OCI-LY7 (cell line): ENCODE measurements at regions not wholly inside any gene's neighbourhood (a gene's known extent, or its start where the extent isn't known, plus 50 kb on each side); places are given as distances from the start of the nearest gene placed in this dataset.
"Not testable (repeated sequence)": the region's sequence is repeated elsewhere in the genome, so short reads cannot be mapped to it uniquely, and the experiment has no call there.

ENCODE experiments used
- BruUV-seq: library from RNA; stranded (reverse); fragments of 400-500 nt; replicated peaks from 2 replicates; lab custom pipeline; 2021; lab: Mats Ljungman, UMichigan
- CTCF ChIA-PET: fragments of 300-600 bp; sonication (Branson Sonifier 250); formaldehyde crosslinking; loops from one replicate; lab custom pipeline; 2022; ENCODE audit warnings: antibody characterized with exemption; ENCODE audit not compliant: unreplicated experiment; lab: Charles Lee
- POLR2A ChIA-PET: fragments of 300-600 bp; sonication (Branson Sonifier 250); formaldehyde crosslinking; loops from one replicate; lab custom pipeline; 2022; ENCODE audit warnings: antibody characterized with exemption; lab: Charles Lee
- DNase-seq: peaks from one replicate; pipeline ENCODE4 v3.0.0-alpha.2; 2015; ENCODE audit warnings: low spot score
- H2AFZ ChIP-seq: fragments of 200-600 bp; sonication (generic), shearing (Covaris generic); 2 replicates; pipeline ENCODE4 v1.6.1; 2014; ENCODE audit warnings: mild to moderate bottlenecking, antibody characterized with exemption, low read length, moderate library complexity
- H3K27ac ChIP-seq: fragments of 200-600 bp; sonication (generic); 2 replicates; pipeline ENCODE4 v1.5.1; 2014; ENCODE audit warnings: mixed run types, low read depth, mild to moderate bottlenecking, moderate library complexity, low read length, inconsistent platforms; ENCODE audit not compliant: poor library complexity, severe bottlenecking
- H3K36me3 ChIP-seq: fragments of 200-600 bp; sonication (generic); 2 replicates; pipeline ENCODE4 v1.6.1; 2014; ENCODE audit warnings: mild to moderate bottlenecking, antibody characterized with exemption, low read length, moderate library complexity, mixed read lengths; ENCODE audit not compliant: insufficient read depth
- H3K4me1 ChIP-seq: fragments of 200-600 bp; sonication (generic); 2 replicates; pipeline ENCODE4 v1.5.1; 2014; ENCODE audit warnings: mild to moderate bottlenecking, low read length; ENCODE audit not compliant: insufficient read depth, poor library complexity, severe bottlenecking
- H3K4me2 ChIP-seq: fragments of 200-600 bp; sonication (generic); 2 replicates; pipeline ENCODE4 v1.6.1; 2014; ENCODE audit warnings: mild to moderate bottlenecking, low read length
- H3K4me3 ChIP-seq: fragments of 200-600 bp; sonication (generic); 2 replicates; pipeline ENCODE4 v1.5.1; 2014; ENCODE audit warnings: mild to moderate bottlenecking, low read depth, low read length; ENCODE audit not compliant: poor library complexity, severe bottlenecking
- H3K79me2 ChIP-seq: fragments of 200-600 bp; sonication (generic); 2 replicates; pipeline ENCODE4 v1.6.1; 2016; ENCODE audit warnings: low read depth, mild to moderate bottlenecking, low read length, moderate library complexity, mixed read lengths; ENCODE audit not compliant: insufficient read depth
- H3K9me2 ChIP-seq: fragments of 200-600 bp; sonication (generic); 2 replicates; pipeline ENCODE4 v1.6.1; 2016; ENCODE audit warnings: mild to moderate bottlenecking, low read length, mixed read lengths; ENCODE audit not compliant: insufficient read depth
- H3K9me3 ChIP-seq: fragments of 200-600 bp; sonication (generic); 2 replicates; pipeline ENCODE4 v1.6.1; 2014; ENCODE audit warnings: mild to moderate bottlenecking, mixed run types, low read length, mixed read lengths
- H4K20me1 ChIP-seq: fragments of 200-600 bp; sonication (generic); 2 replicates; pipeline ENCODE4 v1.6.1; 2014; ENCODE audit warnings: mild to moderate bottlenecking, antibody characterized with exemption, low read length, moderate library complexity, mixed read lengths; ENCODE audit not compliant: insufficient read depth
- EZH2phosphoT487 ChIP-seq: fragments of 200-600 bp; sonication (generic); IDR thresholded peaks from 2 replicates; pipeline ENCODE4 v1.6.1; 2018; ENCODE audit warnings: low read depth, borderline replicate concordance, mild to moderate bottlenecking, mixed run types, antibody characterized with exemption, low read length, moderate library complexity, mixed read lengths
- intact Hi-C: fragments of 100-400 bp; cut with micrococcal nuclease; formaldehyde crosslinking; loops from one replicate; pipeline ENCODE4 v1.10.0; 2022; ENCODE audit not compliant: unreplicated experiment
- TF ChIP-seq, protein P1 (sequence below): fragments of 200-600 bp; sonication (generic); conservative IDR thresholded peaks from 2 replicates; pipeline ENCODE4 v1.5.1; 2014; ENCODE audit warnings: mild to moderate bottlenecking, antibody characterized with exemption, low read length, moderate library complexity, mixed read lengths

DNA sequence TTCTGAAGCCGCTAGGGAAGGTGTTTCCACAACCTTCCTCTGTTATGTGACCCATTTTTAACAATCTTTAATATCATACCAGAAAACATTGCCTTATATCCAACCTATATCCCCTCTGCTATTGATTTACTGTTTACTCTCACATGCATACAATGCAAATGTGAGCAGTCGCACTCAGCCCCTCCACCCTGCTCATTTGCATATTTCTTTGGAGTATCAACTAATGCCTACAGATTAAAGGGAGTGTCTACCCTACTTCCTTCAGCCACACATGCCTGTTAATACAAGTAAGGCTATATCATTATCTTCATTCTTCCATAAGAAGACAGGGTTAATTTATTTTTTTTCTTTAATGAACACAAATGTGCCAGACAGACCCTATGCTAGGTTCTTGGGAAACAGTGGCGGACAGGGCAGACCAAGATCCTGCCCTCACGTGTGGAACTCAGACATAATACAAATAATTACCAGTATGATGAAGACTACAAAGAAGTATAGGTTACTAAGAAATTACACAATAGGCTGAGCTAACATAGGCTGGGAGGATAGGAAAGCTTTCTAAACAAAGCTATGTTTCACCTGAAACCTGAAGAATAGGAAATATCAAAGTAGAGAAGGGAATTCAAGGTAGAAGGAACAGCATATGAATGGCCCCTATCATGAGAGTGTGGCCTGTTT lies 107.3 kb upstream of the MDM1 start:
- H3K79me2 ChIP-seq, result no peaks in the 10 kb centered on the region
- ChIA-PET CTCF (no interaction called here), POLR2A (interaction anchor here (1.0 kb wide), 1 partner anchor 10 kb away, joined by 7 read pairs; no protein-coding TSS in a partner anchor)
- no peak for DNase-seq
- no peaks in the 10 kb centered on the region for H3K9me2 ChIP-seq
- BruUV-seq, result no TSS peak
- H3K36me3 ChIP-seq, result no peaks in the 10 kb centered on the region
- intact Hi-C loops, result no loop called here
- no peak overlapping the region for H3K27ac ChIP-seq
- H3K4me3 ChIP-seq, result no peak overlapping the region
- H2AFZ ChIP-seq, result no peak overlapping the region
- H3K9me3 ChIP-seq, result peaks cover 10% of the 10 kb centered on the region
- H3K4me1 ChIP-seq, result no peaks in the 10 kb centered on the region
- no peak overlapping the region for H3K4me2 ChIP-seq
- H4K20me1 ChIP-seq, result no peaks in the 10 kb centered on the region
- TF ChIP-seq EZH2phosphoT487, result no peak
- TF ChIP-seq, protein P1, sequence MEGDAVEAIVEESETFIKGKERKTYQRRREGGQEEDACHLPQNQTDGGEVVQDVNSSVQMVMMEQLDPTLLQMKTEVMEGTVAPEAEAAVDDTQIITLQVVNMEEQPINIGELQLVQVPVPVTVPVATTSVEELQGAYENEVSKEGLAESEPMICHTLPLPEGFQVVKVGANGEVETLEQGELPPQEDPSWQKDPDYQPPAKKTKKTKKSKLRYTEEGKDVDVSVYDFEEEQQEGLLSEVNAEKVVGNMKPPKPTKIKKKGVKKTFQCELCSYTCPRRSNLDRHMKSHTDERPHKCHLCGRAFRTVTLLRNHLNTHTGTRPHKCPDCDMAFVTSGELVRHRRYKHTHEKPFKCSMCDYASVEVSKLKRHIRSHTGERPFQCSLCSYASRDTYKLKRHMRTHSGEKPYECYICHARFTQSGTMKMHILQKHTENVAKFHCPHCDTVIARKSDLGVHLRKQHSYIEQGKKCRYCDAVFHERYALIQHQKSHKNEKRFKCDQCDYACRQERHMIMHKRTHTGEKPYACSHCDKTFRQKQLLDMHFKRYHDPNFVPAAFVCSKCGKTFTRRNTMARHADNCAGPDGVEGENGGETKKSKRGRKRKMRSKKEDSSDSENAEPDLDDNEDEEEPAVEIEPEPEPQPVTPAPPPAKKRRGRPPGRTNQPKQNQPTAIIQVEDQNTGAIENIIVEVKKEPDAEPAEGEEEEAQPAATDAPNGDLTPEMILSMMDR, result no peak

DNA sequence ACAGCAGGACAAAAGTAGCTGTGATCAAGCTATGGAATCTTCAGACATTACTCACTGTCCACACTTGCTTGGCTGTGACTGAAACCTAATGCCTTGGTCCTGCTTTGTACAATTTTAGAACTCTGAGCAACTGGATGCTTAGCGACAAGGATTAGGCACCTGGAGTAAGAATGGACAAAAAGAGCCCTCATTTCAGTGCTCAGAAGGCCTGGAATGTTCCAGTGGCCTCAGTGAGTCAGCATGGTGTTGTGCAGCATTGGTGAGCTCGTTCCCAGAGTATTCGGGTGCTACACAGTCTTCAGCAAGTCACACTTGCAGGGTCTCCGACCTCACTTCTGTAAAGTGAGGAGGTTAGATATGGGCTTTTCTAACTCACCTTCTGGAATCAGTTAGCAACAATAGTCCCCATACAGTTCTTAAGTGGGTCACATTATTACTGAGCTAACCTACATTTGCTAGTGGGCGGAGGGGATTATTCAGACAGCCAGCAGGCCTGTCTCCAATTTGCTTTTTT lies 108.0 kb upstream of the MDM1 start:
- no peaks in the 10 kb centered on the region for H3K79me2 ChIP-seq
- H3K36me3 ChIP-seq, result no peaks in the 10 kb centered on the region
- H3K27ac ChIP-seq, result no peak overlapping the region
- no peaks in the 10 kb centered on the region for H4K20me1 ChIP-seq
- H3K4me1 ChIP-seq, result no peaks in the 10 kb centered on the region
- no peak overlapping the region for H2AFZ ChIP-seq
- peaks cover 13% of the 10 kb centered on the region for H3K9me3 ChIP-seq
- no peak for DNase-seq
- POLR2A ChIA-PET, result interaction anchor here (1.0 kb wide), 1 partner anchor 9 kb away, joined by 7 read pairs; no protein-coding TSS in a partner anchor
- no peaks in the 10 kb centered on the region for H3K9me2 ChIP-seq
- CTCF ChIA-PET, result no interaction called here
- H3K4me3 ChIP-seq, result no peak overlapping the region
- TF ChIP-seq, protein P1, result no peak
- TF ChIP-seq EZH2phosphoT487, result no peak
- no peak overlapping the region for H3K4me2 ChIP-seq
- BruUV-seq, result no TSS peak
- intact Hi-C loops, result no loop called here

DNA sequence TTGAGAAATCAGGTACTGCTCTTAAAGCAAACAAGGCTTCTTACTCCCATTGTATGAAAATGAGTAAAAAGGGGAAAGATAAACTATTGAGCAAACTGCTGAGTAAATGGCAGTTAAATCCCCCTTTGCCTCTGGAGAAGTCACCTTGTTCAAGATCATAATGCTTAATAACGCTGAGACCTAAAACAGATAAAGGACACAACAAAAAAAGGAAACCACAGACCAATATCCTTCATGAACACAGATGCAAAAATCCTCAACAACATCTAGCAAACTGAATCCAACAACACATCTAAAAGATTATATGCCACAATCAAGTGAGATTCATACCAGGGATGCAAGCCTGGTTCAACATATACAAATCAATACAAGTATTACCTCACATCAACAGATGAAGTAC lies 109.0 kb upstream of the MDM1 start:
- intact Hi-C loops, result no loop called here
- Histone ChIP-seq H3K4me2 (no peak overlapping the region), H4K20me1 (no peaks in the 10 kb centered on the region), H3K9me3 (peaks cover 8% of the 10 kb centered on the region; the same call in 1 of the 2 replicates), H2AFZ (no peak overlapping the region), H3K9me2 (no peaks in the 10 kb centered on the region), H3K4me1 (no peaks in the 10 kb centered on the region), H3K36me3 (no peaks in the 10 kb centered on the region), H3K4me3 (no peak overlapping the region), H3K79me2 (no peaks in the 10 kb centered on the region), H3K27ac (no peak overlapping the region)
- BruUV-seq, result no TSS peak
- CTCF ChIA-PET, result no interaction called here
- POLR2A ChIA-PET, result interaction anchor here (0.6 kb wide), 2 partner anchors 13 to 337 kb away, joined by 3 read pairs; no protein-coding TSS in a partner anchor
- no peak for DNase-seq
- TF ChIP-seq EZH2phosphoT487, result no peak
- TF ChIP-seq, protein P1, result no peak

DNA sequence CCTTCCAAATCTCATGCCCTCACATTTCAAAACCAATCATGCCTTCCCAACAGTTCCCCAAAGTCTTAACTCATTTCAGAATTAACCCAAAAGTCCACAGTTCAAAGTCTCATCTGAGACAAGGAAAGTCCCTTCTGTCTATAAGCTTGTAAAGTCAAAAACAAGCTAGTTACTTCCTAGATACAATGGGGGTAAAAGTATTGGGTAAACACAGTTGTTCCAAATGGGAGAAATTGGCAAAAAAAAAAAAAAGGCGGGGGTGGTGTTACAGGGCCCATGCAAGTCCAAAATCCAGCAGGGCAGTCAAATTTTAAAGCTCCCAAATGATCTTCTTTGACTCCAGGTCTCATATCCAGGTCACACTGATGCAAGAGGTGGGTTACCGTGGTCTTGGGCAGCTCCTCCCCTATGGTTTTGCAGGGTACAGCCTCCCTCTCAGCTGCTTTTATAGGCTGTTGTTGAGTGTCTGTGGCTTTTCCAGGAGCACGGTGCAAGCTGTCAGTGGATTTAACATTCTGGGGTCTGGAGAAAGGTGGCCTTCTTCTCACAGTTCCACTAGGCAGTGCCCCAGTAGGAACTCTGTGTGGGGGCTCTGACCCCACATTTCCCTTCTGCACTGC lies 110.3 kb upstream of the MDM1 start:
- DNase-seq, CTCF ChIA-PET, H3K4me1 ChIP-seq, intact Hi-C loops, H3K36me3 ChIP-seq, H3K9me2 ChIP-seq, H4K20me1 ChIP-seq, H3K4me3 ChIP-seq, H3K27ac ChIP-seq, H3K4me2 ChIP-seq, H2AFZ ChIP-seq, H3K9me3 ChIP-seq, H3K79me2 ChIP-seq, BruUV-seq: not testable (repeated sequence)
- POLR2A ChIA-PET, result interaction anchor here (0.6 to 0.7 kb wide), 3 partner anchors 48 to 1840 kb away, joined by 3 read pairs; no protein-coding TSS in a partner anchor
